ENCODE measurements at regions not wholly inside any gene's neighbourhood (a gene's known extent, or its start where the extent isn't known, plus 50 kb on each side); places are given as distances from the start of the nearest gene placed in this dataset.

GRCh38 chrX:124217304-124218251, 114.9 kb upstream of the TEX13D start:
- no peak for TF ChIP-seq ISL1 (CRISPR knock-in tag; IDR thresholded peaks at IDR 0.05)
- TF ChIP-seq ZFP30 (CRISPR knock-in tag; IDR thresholded peaks at IDR 0.05): no peak
- TF ChIP-seq GLIS3 (CRISPR knock-in tag; IDR thresholded peaks at IDR 0.05): no peak
- TF ChIP-seq, protein P1, sequence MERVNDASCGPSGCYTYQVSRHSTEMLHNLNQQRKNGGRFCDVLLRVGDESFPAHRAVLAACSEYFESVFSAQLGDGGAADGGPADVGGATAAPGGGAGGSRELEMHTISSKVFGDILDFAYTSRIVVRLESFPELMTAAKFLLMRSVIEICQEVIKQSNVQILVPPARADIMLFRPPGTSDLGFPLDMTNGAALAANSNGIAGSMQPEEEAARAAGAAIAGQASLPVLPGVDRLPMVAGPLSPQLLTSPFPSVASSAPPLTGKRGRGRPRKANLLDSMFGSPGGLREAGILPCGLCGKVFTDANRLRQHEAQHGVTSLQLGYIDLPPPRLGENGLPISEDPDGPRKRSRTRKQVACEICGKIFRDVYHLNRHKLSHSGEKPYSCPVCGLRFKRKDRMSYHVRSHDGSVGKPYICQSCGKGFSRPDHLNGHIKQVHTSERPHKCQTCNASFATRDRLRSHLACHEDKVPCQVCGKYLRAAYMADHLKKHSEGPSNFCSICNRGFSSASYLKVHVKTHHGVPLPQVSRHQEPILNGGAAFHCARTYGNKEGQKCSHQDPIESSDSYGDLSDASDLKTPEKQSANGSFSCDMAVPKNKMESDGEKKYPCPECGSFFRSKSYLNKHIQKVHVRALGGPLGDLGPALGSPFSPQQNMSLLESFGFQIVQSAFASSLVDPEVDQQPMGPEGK (CRISPR knock-in tag; IDR thresholded peaks at IDR 0.05; ENCODE audit: borderline replicate concordance): no peak
- TF ChIP-seq ARNTL (CRISPR knock-in tag; IDR thresholded peaks at IDR 0.05; ENCODE audit: borderline replicate concordance, low read depth): no peak
- TF ChIP-seq TCF4 (CRISPR knock-in tag; IDR thresholded peaks at IDR 0.05; ENCODE audit: borderline replicate concordance): no peak
- no peak for TF ChIP-seq ZC3H10 (CRISPR knock-in tag; IDR thresholded peaks at IDR 0.05)
- TF ChIP-seq CREB5 (CRISPR knock-in tag; IDR thresholded peaks at IDR 0.05; ENCODE audit: low read depth): no peak
- TF ChIP-seq RARB (CRISPR knock-in tag; IDR thresholded peaks at IDR 0.05): no peak
